HepG2 (cell line): ENCODE measurements at regions not wholly inside any gene's neighbourhood (a gene's known extent, or its start where the extent isn't known, plus 50 kb on each side); places are given as distances from the start of the nearest gene placed in this dataset.

Experiments
- FOXK2 ChIP-seq: fragments of 450-650 bp; IDR thresholded peaks from 2 replicates; pipeline ENCODE4 v1.6.1; 2016
- HDAC2 ChIP-seq: sonication (generic); formaldehyde crosslinking; IDR thresholded peaks from 2 replicates; pipeline ENCODE4 v1.4.0; 2020; ENCODE audit warnings: missing genetic modification reagents
- HOMEZ ChIP-seq: IDR thresholded peaks from 2 replicates; pipeline ENCODE4 v1.6.1; 2016; ENCODE audit warnings: low read depth
- JUN ChIP-seq: sonication (generic); formaldehyde crosslinking; IDR thresholded peaks from 2 replicates; pipeline ENCODE4 v1.4.0; 2020; ENCODE audit warnings: mild to moderate bottlenecking, missing genetic modification reagents
- NCOA5 ChIP-seq: sonication (generic); formaldehyde crosslinking; IDR thresholded peaks from 2 replicates; pipeline ENCODE4 v1.4.0; 2020; ENCODE audit warnings: missing genetic modification reagents
- NFE2L2 ChIP-seq: fragments of 150-350 bp; IDR thresholded peaks from 2 replicates; pipeline ENCODE4 v1.6.1; 2014; ENCODE audit warnings: low read length
- NFYC ChIP-seq: IDR thresholded peaks from 2 replicates; pipeline ENCODE4 v1.6.1; 2016; ENCODE audit warnings: missing genetic modification reagents, missing compliant biosample characterization
- NKX3-1 ChIP-seq: sonication (generic); formaldehyde crosslinking; IDR thresholded peaks from 2 replicates; pipeline ENCODE4 v1.5.0; 2020; ENCODE audit warnings: missing genetic modification reagents
- RFX1 ChIP-seq: fragments of 450-650 bp; IDR thresholded peaks from 2 replicates; pipeline ENCODE4 v1.6.1; 2017
- SAP130 ChIP-seq: IDR thresholded peaks from 2 replicates; pipeline ENCODE4 v1.6.1; 2016; ENCODE audit warnings: low read depth
- SETDB1 ChIP-seq: sonication (generic); formaldehyde crosslinking; IDR thresholded peaks from 2 replicates; pipeline ENCODE4 v1.5.1; 2020; ENCODE audit warnings: missing genetic modification reagents, mild to moderate bottlenecking, borderline replicate concordance
- SNAPC4 ChIP-seq: sonication (generic); formaldehyde crosslinking; IDR thresholded peaks from 2 replicates; pipeline ENCODE4 v1.4.0; 2020; ENCODE audit warnings: mild to moderate bottlenecking, missing genetic modification reagents
- SP140L ChIP-seq: sonication (generic); formaldehyde crosslinking; IDR thresholded peaks from 2 replicates; pipeline ENCODE4 v1.4.0; 2020; ENCODE audit warnings: missing genetic modification reagents, borderline replicate concordance
- SYNCRIP ChIP-seq: fragments of 200-400 bp; formaldehyde crosslinking; IDR thresholded peaks from 2 replicates; pipeline ENCODE4 v1.6.1; 2018; ENCODE audit warnings: mild to moderate bottlenecking, low read depth, low read length; ENCODE audit not compliant: insufficient read depth
- THAP11 ChIP-seq: IDR thresholded peaks from 2 replicates; pipeline ENCODE4 v1.6.1; 2016; ENCODE audit warnings: missing biosample characterization, missing genetic modification reagents
- ZC3H13 ChIP-seq: sonication (generic); formaldehyde crosslinking; IDR thresholded peaks from 2 replicates; pipeline ENCODE4 v1.8.1; 2023; ENCODE audit warnings: mild to moderate bottlenecking, missing genetic modification reagents, moderate library complexity
- ZNF160 ChIP-seq: sonication (generic); formaldehyde crosslinking; IDR thresholded peaks from 2 replicates; pipeline ENCODE4 v1.8.0; 2022; ENCODE audit warnings: mild to moderate bottlenecking, inconsistent platforms, missing genetic modification reagents
- ZNF280B ChIP-seq: sonication (generic); formaldehyde crosslinking; IDR thresholded peaks from 2 replicates; pipeline ENCODE4 v1.5.0; 2020; ENCODE audit warnings: missing genetic modification reagents, mild to moderate bottlenecking, borderline replicate concordance
- ZNF639 ChIP-seq: conservative IDR thresholded peaks from 2 replicates; pipeline ENCODE4 v1.6.1; 2018; ENCODE audit warnings: missing genetic modification reagents
- ZNF746 ChIP-seq: sonication (generic); formaldehyde crosslinking; IDR thresholded peaks from 2 replicates; pipeline ENCODE4 v1.8.0; 2022; ENCODE audit warnings: mild to moderate bottlenecking, missing genetic modification reagents
- ZSCAN29 ChIP-seq: sonication (generic); formaldehyde crosslinking; conservative IDR thresholded peaks from 2 replicates; pipeline ENCODE4 v1.4.0; 2020; ENCODE audit warnings: mild to moderate bottlenecking, missing genetic modification reagents
- ZZZ3 ChIP-seq: sonication (generic); formaldehyde crosslinking; IDR thresholded peaks from 2 replicates; pipeline ENCODE4 v1.4.0; 2020; ENCODE audit warnings: missing genetic modification reagents, mild to moderate bottlenecking, borderline replicate concordance

GRCh38 chr6:26295691-26296555, 69.1 kb upstream of the BTN3A2 start (continued):
- TF ChIP-seq ZZZ3 = 0 out of 2 replicates have a peak, but pooled peaks have one; percentile 43
- peak; percentile 54; the same call in 1 of the 2 replicates for TF ChIP-seq NFE2L2
- TF ChIP-seq SP140L (CRISPR knock-in tag) = 0 out of 2 replicates have a peak, but pooled peaks have one; percentile 15
- TF ChIP-seq RFX1 = no peak
- TF ChIP-seq JUN (CRISPR knock-in tag) = peak; percentile 81
- no peak; the same call in 1 of the 2 replicates for TF ChIP-seq ZNF639 (CRISPR knock-in tag)
- TF ChIP-seq SETDB1 = no peak
- no peak; the same call in 1 of the 2 replicates for TF ChIP-seq NFYC (CRISPR knock-in tag)
- TF ChIP-seq SAP130 (CRISPR knock-in tag) = peak; percentile 97
- no peak for TF ChIP-seq NKX3-1
- TF ChIP-seq FOXK2 = no peak
- no peak for TF ChIP-seq SYNCRIP
- TF ChIP-seq HDAC2 (CRISPR knock-in tag) = peak; percentile 66
- no peak for TF ChIP-seq ZNF280B (CRISPR knock-in tag)
- 0 out of 2 replicates have a peak, but pooled peaks have one; percentile 46 for TF ChIP-seq ZSCAN29
- no peak; the same call in 1 of the 2 replicates for TF ChIP-seq THAP11 (CRISPR knock-in tag)
- TF ChIP-seq NCOA5 (CRISPR knock-in tag) = no peak
- no peak for TF ChIP-seq ZNF160 (CRISPR knock-in tag)
- TF ChIP-seq ZC3H13 (CRISPR knock-in tag) = 0 out of 2 replicates have a peak, but pooled peaks have one; percentile 44
- TF ChIP-seq HOMEZ (CRISPR knock-in tag) = no peak
- TF ChIP-seq SNAPC4 (CRISPR knock-in tag) = 0 out of 2 replicates have a peak, but pooled peaks have one; percentile 32
- TF ChIP-seq ZNF746 = no peak
